ENCODE measurements at regions not wholly inside any gene's neighbourhood (a gene's known extent, or its start where the extent isn't known, plus 50 kb on each side); places are given as distances from the start of the nearest gene placed in this dataset.
"Not testable (repeated sequence)": the region's sequence is repeated elsewhere in the genome, so short reads cannot be mapped to it uniquely, and the experiment has no call there.

GRCh38 chr3:194957743-194958240 is 272.1 kb downstream of the FAM43A start:
- no peak for TF ChIP-seq CTCF (IDR thresholded peaks at IDR 0.05; ENCODE audit: low read depth, low read length, missing control alignments)
- Histone ChIP-seq H3K27ac (no peak overlapping the region), H3K27me3 (replicated peaks) (no peaks in the 10 kb centered on the region), H3K4me3 (ENCODE audit: low read depth, low read length) (no peak overlapping the region), H3K36me3 (replicated peaks) (no peaks in the 10 kb centered on the region)
- in situ Hi-C loops (cut with HindIII; ENCODE audit: low pct_ligation_motif_present, low sequenced_read_pairs): no loop called here
- no peak for DNase-seq

DNA sequence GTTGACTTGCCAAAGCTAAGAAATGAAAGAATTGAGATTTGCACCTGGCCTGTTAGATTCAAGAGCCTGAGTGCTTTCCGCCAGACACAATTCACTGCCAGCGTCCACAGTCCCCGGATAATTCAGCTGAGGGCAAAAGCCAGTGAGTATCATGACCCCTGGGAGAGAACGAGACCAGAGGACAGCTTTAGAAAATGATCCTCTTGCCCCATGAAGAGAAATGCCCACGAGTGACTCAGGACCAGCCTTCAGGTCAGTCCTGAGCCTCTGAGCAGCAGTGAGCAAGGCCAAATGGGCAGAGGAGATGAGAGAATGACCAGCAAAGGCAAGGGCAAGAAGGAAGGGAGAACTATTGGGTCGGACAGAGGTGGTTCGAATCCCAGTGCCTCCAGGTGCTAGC is 273.5 kb downstream of the FAM43A start:
- in situ Hi-C loops (cut with HindIII; ENCODE audit: low pct_ligation_motif_present, low sequenced_read_pairs): no loop called here
- no peak overlapping the region for H3K27ac ChIP-seq
- no peak for DNase-seq
- no peak overlapping the region for H3K4me3 ChIP-seq (ENCODE audit: low read depth, low read length)
- H3K36me3 ChIP-seq (replicated peaks): no peaks in the 10 kb centered on the region
- TF ChIP-seq CTCF (IDR thresholded peaks at IDR 0.05; ENCODE audit: low read depth, low read length, missing control alignments): no peak
- H3K27me3 ChIP-seq (replicated peaks): no peaks in the 10 kb centered on the region

GRCh38 chr3:194959666-194960065 is 274.0 kb downstream of the FAM43A start:
- H3K4me3 ChIP-seq (ENCODE audit: low read depth, low read length); H3K27ac ChIP-seq; DNase-seq; H3K36me3 ChIP-seq (replicated peaks); H3K27me3 ChIP-seq (replicated peaks); in situ Hi-C loops (cut with HindIII; ENCODE audit: low pct_ligation_motif_present, low sequenced_read_pairs): not testable (repeated sequence)

- in situ Hi-C loops (cut with HindIII; ENCODE audit: low pct_ligation_motif_present, low sequenced_read_pairs): no loop called here
- H3K36me3 ChIP-seq (replicated peaks): no peaks in the 10 kb centered on the region
- DNase-seq: no peak
- no peak for TF ChIP-seq CTCF (IDR thresholded peaks at IDR 0.05; ENCODE audit: low read depth, low read length, missing control alignments)
- H3K27ac ChIP-seq: no peak overlapping the region
- no peaks in the 10 kb centered on the region for H3K27me3 ChIP-seq (replicated peaks)
- no peak overlapping the region for H3K4me3 ChIP-seq (ENCODE audit: low read depth, low read length)
These were observed 274.9 kb downstream of the FAM43A start for GRCh38 chr3:194960446-194961032.

DNA sequence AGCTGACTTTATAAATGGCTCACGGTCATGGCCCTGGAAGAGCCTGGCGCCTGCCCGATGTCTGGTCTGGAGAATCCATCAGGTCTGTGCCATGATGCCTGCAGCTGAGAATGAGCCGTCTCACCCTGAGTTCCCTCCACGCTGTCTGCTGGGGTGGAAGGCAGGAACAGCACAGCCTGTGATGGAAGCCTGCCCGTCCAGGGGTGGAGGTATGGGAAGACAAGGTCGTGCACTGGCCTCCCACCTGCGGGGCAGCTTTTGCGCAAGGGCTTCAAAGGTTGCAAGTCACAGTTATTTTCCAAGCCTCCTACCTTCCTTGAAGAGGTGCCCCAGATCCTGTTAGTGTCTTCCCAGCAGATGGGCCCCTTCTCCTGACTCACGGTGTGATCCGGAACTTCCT is 275.5 kb downstream of the FAM43A start:
- Histone ChIP-seq H3K4me3 (ENCODE audit: low read depth, low read length) (no peak overlapping the region), H3K27me3 (replicated peaks) (no peaks in the 10 kb centered on the region), H3K36me3 (replicated peaks) (no peaks in the 10 kb centered on the region), H3K27ac (no peak overlapping the region)
- DNase-seq: no peak
- TF ChIP-seq CTCF (IDR thresholded peaks at IDR 0.05; ENCODE audit: low read depth, low read length, missing control alignments): no peak
- in situ Hi-C loops (cut with HindIII; ENCODE audit: low pct_ligation_motif_present, low sequenced_read_pairs): no loop called here

- Histone ChIP-seq H3K27ac (no peak overlapping the region), H3K36me3 (replicated peaks) (no peaks in the 10 kb centered on the region), H3K4me3 (ENCODE audit: low read depth, low read length) (no peak overlapping the region), H3K27me3 (replicated peaks) (no peaks in the 10 kb centered on the region)
- in situ Hi-C loops (cut with HindIII; ENCODE audit: low pct_ligation_motif_present, low sequenced_read_pairs): no loop called here
- no peak for TF ChIP-seq CTCF (IDR thresholded peaks at IDR 0.05; ENCODE audit: low read depth, low read length, missing control alignments)
- DNase-seq: no peak
These were observed 275.9 kb downstream of the FAM43A start for GRCh38 chr3:194961571-194961970.
